ENCODE measurements at regions not wholly inside any gene's neighbourhood (a gene's known extent, or its start where the extent isn't known, plus 50 kb on each side); places are given as distances from the start of the nearest gene placed in this dataset.

GRCh38 chr5:29982457-29982856 is 1211.0 kb upstream of the CDH6 start:
- Histone ChIP-seq H3K27ac (no peak overlapping the region), H3K27me3 (replicated peaks) (no peaks in the 10 kb centered on the region), H3K36me3 (replicated peaks) (no peaks in the 10 kb centered on the region), H3K4me3 (ENCODE audit: low read depth, low read length) (no peak overlapping the region)
- DNase-seq: no peak
- in situ Hi-C loops (cut with HindIII; ENCODE audit: low pct_ligation_motif_present, low sequenced_read_pairs): no loop called here
- TF ChIP-seq, protein P1, sequence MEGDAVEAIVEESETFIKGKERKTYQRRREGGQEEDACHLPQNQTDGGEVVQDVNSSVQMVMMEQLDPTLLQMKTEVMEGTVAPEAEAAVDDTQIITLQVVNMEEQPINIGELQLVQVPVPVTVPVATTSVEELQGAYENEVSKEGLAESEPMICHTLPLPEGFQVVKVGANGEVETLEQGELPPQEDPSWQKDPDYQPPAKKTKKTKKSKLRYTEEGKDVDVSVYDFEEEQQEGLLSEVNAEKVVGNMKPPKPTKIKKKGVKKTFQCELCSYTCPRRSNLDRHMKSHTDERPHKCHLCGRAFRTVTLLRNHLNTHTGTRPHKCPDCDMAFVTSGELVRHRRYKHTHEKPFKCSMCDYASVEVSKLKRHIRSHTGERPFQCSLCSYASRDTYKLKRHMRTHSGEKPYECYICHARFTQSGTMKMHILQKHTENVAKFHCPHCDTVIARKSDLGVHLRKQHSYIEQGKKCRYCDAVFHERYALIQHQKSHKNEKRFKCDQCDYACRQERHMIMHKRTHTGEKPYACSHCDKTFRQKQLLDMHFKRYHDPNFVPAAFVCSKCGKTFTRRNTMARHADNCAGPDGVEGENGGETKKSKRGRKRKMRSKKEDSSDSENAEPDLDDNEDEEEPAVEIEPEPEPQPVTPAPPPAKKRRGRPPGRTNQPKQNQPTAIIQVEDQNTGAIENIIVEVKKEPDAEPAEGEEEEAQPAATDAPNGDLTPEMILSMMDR (IDR thresholded peaks at IDR 0.05; ENCODE audit: low read depth, low read length, missing control alignments): no peak

- Histone ChIP-seq H3K27ac (no peak overlapping the region), H3K4me3 (ENCODE audit: low read depth, low read length) (no peak overlapping the region), H3K27me3 (replicated peaks) (no peaks in the 10 kb centered on the region), H3K36me3 (replicated peaks) (no peaks in the 10 kb centered on the region)
- in situ Hi-C loops (cut with HindIII; ENCODE audit: low pct_ligation_motif_present, low sequenced_read_pairs): no loop called here
- TF ChIP-seq, protein P1 (IDR thresholded peaks at IDR 0.05; ENCODE audit: low read depth, low read length, missing control alignments): no peak
- DNase-seq: no peak
Observed at GRCh38 chr5:29972597-29972996, 1220.9 kb upstream of the CDH6 start.

DNA sequence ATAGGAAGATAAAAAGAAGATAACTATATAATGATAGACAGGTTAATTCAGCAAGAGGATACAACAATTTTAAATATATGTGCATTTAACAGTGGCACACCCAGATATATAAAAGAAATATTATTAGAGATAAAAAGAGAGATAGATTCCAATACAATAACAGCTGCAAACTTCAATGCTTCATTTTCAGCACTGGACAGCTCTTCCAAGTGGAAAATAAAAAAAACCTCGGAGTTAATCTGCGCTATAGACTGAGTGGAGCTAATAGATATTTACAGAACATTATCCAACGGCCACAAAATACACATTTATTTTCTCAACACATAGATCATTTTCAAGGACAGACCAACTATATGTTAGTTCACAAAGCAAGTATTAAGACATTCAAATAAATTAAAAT is 1229.5 kb upstream of the CDH6 start:
- no peaks in the 10 kb centered on the region for H3K27me3 ChIP-seq (replicated peaks)
- H3K27ac ChIP-seq: no peak overlapping the region
- H3K36me3 ChIP-seq (replicated peaks): no peaks in the 10 kb centered on the region
- in situ Hi-C loops (cut with HindIII; ENCODE audit: low pct_ligation_motif_present, low sequenced_read_pairs): no loop called here
- DNase-seq: no peak
- H3K4me3 ChIP-seq (ENCODE audit: low read depth, low read length): no peak overlapping the region
- TF ChIP-seq, protein P1 (IDR thresholded peaks at IDR 0.05; ENCODE audit: low read depth, low read length, missing control alignments): no peak

DNA sequence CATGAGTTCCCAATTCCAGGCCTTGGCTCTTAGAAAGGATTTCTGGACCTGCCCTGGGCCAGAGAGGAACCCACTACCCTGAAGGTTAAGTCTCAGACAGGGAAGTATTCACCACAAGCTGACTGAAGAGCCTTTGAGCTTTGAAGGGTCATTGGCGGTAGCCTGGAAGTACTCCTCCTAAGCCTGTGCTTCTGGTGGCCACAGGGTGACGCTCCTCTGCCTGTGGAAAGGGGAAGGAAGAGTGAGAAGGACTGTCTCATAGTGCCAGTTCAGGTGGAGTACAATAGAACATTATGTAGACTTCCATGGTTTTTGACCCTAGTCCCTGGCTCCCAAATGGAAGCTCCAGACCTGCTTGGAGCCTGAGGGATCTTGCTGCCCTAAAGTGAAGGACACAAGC is 1233.2 kb upstream of the CDH6 start:
- in situ Hi-C loops (cut with HindIII; ENCODE audit: low pct_ligation_motif_present, low sequenced_read_pairs): no loop called here
- no peaks in the 10 kb centered on the region for H3K36me3 ChIP-seq (replicated peaks)
- H3K4me3 ChIP-seq (ENCODE audit: low read depth, low read length): no peak overlapping the region
- TF ChIP-seq, protein P1 (IDR thresholded peaks at IDR 0.05; ENCODE audit: low read depth, low read length, missing control alignments): no peak
- no peak overlapping the region for H3K27ac ChIP-seq
- no peaks in the 10 kb centered on the region for H3K27me3 ChIP-seq (replicated peaks)
- DNase-seq: no peak

- DNase-seq: no peak
- in situ Hi-C loops (cut with HindIII; ENCODE audit: low pct_ligation_motif_present, low sequenced_read_pairs): no loop called here
- Histone ChIP-seq H3K36me3 (replicated peaks) (no peaks in the 10 kb centered on the region), H3K27me3 (replicated peaks) (no peaks in the 10 kb centered on the region), H3K27ac (no peak overlapping the region), H3K4me3 (ENCODE audit: low read depth, low read length) (no peak overlapping the region)
- TF ChIP-seq, protein P1 (IDR thresholded peaks at IDR 0.05; ENCODE audit: low read depth, low read length, missing control alignments): no peak
Observed at GRCh38 chr5:29950416-29951145, 1242.9 kb upstream of the CDH6 start.

Measured in brain microvascular endothelial cell (primary cell).